ENCODE measurements at regions not wholly inside any gene's neighbourhood (a gene's known extent, or its start where the extent isn't known, plus 50 kb on each side); places are given as distances from the start of the nearest gene placed in this dataset.

GRCh38 chr15:93420050-93420452 lies 331.0 kb upstream of the RGMA start:
- TF ChIP-seq, protein P1, sequence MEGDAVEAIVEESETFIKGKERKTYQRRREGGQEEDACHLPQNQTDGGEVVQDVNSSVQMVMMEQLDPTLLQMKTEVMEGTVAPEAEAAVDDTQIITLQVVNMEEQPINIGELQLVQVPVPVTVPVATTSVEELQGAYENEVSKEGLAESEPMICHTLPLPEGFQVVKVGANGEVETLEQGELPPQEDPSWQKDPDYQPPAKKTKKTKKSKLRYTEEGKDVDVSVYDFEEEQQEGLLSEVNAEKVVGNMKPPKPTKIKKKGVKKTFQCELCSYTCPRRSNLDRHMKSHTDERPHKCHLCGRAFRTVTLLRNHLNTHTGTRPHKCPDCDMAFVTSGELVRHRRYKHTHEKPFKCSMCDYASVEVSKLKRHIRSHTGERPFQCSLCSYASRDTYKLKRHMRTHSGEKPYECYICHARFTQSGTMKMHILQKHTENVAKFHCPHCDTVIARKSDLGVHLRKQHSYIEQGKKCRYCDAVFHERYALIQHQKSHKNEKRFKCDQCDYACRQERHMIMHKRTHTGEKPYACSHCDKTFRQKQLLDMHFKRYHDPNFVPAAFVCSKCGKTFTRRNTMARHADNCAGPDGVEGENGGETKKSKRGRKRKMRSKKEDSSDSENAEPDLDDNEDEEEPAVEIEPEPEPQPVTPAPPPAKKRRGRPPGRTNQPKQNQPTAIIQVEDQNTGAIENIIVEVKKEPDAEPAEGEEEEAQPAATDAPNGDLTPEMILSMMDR (IDR thresholded peaks at IDR 0.05): no peak
- TF ChIP-seq POLR2A (IDR thresholded peaks at IDR 0.05): no peak
- intact Hi-C loops (cut with DNase I; ENCODE audit: low total_unique reads): no loop called here
- no peak overlapping the region for H3K4me3 ChIP-seq (ENCODE audit: low read depth, poor library complexity, severe bottlenecking)
- no peak for DNase-seq (ENCODE audit: low spot score in 2 of 2)
- WGBS, 2 donors: 89 to 100% methylated on average over 1 of the region's 1 CpG

DNA sequence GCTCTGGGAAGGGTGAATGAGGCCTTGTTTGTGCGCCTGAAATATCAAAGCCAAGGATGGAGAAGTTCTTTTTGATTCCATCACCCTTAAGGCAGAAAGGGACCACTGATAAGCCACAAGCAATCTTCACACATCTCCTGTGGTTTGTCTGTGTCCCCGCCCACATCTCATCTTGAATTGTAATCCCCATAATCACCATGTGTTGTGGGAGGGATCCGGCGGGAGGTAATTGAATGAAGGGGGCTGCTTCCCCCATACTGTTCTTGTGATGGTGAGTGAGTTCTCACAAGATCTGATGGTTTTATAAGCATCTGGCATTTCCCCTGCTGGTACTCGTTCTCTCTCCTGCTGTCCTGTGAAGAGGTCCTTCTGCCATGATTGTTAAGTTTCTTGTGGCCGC lies 329.6 kb upstream of the RGMA start:
- WGBS, 2 donors: 86 to 92% methylated on average over 6 of the region's 6 CpGs
- H3K4me3 ChIP-seq (ENCODE audit: low read depth, poor library complexity, severe bottlenecking): no peak overlapping the region
- TF ChIP-seq, protein P1 (IDR thresholded peaks at IDR 0.05): no peak
- TF ChIP-seq POLR2A (IDR thresholded peaks at IDR 0.05): no peak
- DNase-seq (ENCODE audit: low spot score in 2 of 2): no peak
- intact Hi-C loops (cut with DNase I; ENCODE audit: low total_unique reads): no loop called here

DNA sequence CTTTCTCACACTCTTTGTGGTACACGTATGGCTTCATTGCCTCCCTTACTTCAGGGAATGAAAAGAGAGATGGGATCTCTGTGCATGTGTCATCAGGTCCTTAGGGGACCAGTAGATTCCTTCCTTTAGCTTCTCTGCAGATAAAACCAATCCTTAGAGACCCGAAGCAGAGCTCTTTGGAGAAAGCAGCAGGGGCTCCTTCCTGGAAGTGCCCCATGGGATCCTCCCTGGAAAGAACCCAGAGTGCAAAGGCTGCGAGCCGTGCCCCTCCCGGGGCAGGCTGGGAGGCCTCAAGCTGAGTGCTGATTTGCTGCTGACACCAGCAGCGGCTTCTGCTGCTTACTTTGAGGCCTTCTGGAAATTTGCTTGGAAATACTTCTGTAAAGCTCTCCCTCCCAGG lies 328.6 kb upstream of the RGMA start:
- H3K4me3 ChIP-seq (ENCODE audit: low read depth, poor library complexity, severe bottlenecking): no peak overlapping the region
- TF ChIP-seq, protein P1 (IDR thresholded peaks at IDR 0.05): no peak
- TF ChIP-seq POLR2A (IDR thresholded peaks at IDR 0.05): no peak
- intact Hi-C loops (cut with DNase I; ENCODE audit: low total_unique reads): no loop called here
- peak in 1 of 2 donors; percentile 68 for DNase-seq (ENCODE audit: low spot score in 2 of 2)
- 66 to 86% methylated on average over 6 of the region's 6 CpGs for WGBS, 2 donors

- DNase-seq (ENCODE audit: low spot score in 2 of 2): peak in 1 of 2 donors; percentile 69
- intact Hi-C loops (cut with DNase I; ENCODE audit: low total_unique reads): no loop called here
- TF ChIP-seq POLR2A (IDR thresholded peaks at IDR 0.05): no peak
- TF ChIP-seq, protein P1 (IDR thresholded peaks at IDR 0.05): no peak
- no peak overlapping the region for H3K4me3 ChIP-seq (ENCODE audit: low read depth, poor library complexity, severe bottlenecking)
- WGBS, 2 donors: 79 to 84% methylated on average over 6 of the region's 6 CpGs
Measured at GRCh38 chr15:93417156-93417555, 328.1 kb upstream of the RGMA start.

DNA sequence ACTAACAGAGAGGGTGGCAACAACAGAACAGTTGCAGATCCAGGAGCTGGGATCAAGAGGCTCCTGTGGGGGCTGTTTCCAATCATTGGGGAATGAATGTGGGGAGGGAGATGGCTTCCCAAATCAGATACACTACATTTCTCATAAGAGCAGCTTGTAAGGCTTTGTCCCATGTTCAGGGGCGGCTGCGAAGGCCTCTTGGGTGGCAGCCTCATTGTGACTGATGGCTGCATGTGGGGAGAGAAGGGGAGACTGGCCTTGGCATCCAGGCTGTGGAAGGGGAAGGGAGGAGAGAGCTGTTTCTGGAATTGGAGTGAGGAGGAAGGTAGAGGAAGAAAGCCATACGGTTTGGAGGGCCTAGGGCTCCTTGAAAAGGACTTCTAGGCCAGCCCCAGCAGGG lies 326.6 kb upstream of the RGMA start:
- no peak overlapping the region for H3K4me3 ChIP-seq (ENCODE audit: low read depth, poor library complexity, severe bottlenecking)
- peak in 1 of 2 donors; percentile 65 for DNase-seq (ENCODE audit: low spot score in 2 of 2)
- 87 to 93% methylated on average over 3 of the region's 3 CpGs for WGBS, 2 donors
- intact Hi-C loops (cut with DNase I; ENCODE audit: low total_unique reads): no loop called here
- TF ChIP-seq, protein P1 (IDR thresholded peaks at IDR 0.05): no peak
- no peak for TF ChIP-seq POLR2A (IDR thresholded peaks at IDR 0.05)

DNA sequence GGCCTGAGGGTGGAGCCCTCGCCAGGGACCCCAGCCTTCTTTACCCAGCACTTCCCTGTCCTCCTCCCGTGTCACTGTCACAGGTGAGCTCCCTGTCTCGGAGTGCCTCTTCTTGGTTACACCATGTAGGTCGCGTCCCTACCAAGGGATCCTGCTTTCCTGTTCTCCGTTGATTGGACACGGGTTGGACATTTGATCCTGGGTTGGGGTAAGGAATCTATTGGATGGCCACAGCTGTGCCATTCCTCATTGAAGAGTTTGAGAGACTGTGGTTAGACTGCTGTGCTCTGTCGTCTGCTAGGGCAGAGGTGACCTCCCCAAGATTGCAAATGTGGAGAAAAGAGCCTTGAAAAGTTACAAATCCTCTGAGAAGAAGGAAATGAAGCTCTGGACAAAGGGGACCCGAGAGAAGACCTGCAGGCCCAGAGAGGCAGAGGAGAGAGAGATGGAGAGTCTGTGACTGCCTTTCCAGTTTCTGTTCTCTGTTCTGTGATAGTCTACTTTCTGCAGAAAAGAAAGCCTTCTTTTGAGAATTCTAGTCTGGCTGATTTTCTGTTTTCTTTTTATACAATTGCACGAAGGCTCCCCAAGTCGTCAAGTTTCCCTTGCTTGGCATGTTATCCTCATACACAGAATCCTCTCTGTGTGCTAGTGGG lies 325.7 kb upstream of the RGMA start:
- WGBS, 2 donors: 90 to 94% methylated on average over 11 of the region's 11 CpGs
- H3K4me3 ChIP-seq (ENCODE audit: low read depth, poor library complexity, severe bottlenecking): no peak overlapping the region
- no peak for DNase-seq (ENCODE audit: low spot score in 2 of 2)
- no peak for TF ChIP-seq POLR2A (IDR thresholded peaks at IDR 0.05)
- TF ChIP-seq, protein P1 (IDR thresholded peaks at IDR 0.05): no peak
- intact Hi-C loops (cut with DNase I; ENCODE audit: low total_unique reads): no loop called here
